Prostate gland (tissue), 2 donors: ENCODE measurements at regions not wholly inside any gene's neighbourhood (a gene's known extent, or its start where the extent isn't known, plus 50 kb on each side); places are given as distances from the start of the nearest gene placed in this dataset.
"Not testable (repeated sequence)": the region's sequence is repeated elsewhere in the genome, so short reads cannot be mapped to it uniquely, and the experiment has no call there.

Experiments used
- POLR2AphosphoS5 ChIP-seq: sonication (generic); formaldehyde crosslinking; IDR thresholded peaks from one replicate; pipeline ENCODE4 v1.6.1; 2017; ENCODE audit warnings: antibody characterized with exemption
- TF ChIP-seq, protein P1 (sequence below), 4 experiments: fragments of 200-600 bp in 2 of 4; fragments of 450-650 bp in 2 of 4; sonication (generic) in 2 of 4; IDR thresholded peaks; 1 replicate in 3 of 4; 2 replicates in 1 of 4; pipeline ENCODE4 v1.5.1; 2016 to 2019; ENCODE audit warnings: antibody characterized with exemption in 4 of 4, mild to moderate bottlenecking in 2 of 4, moderate library complexity in 2 of 4

DNA sequence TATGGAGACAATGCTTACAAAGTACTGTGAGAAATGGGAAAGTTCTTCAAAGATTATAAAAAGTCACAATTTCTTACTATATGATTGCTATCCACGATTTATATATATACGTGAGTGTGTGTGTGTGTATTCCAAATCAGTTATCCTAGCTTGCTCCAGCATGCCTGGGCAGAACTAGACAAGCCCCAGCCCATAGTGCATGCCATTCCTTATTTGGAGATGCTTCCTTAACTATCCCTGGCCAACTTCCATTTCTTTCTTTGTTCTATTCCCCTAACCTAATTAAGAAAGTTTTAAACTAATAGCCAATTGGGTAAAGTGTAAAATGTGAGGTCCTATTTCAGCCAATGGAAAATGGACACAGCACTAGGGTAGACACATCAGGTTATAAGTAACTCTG lies 77.3 kb upstream of the PLEKHG4B start:
- TF ChIP-seq POLR2AphosphoS5, result not testable (repeated sequence)
- TF ChIP-seq, protein P1, sequence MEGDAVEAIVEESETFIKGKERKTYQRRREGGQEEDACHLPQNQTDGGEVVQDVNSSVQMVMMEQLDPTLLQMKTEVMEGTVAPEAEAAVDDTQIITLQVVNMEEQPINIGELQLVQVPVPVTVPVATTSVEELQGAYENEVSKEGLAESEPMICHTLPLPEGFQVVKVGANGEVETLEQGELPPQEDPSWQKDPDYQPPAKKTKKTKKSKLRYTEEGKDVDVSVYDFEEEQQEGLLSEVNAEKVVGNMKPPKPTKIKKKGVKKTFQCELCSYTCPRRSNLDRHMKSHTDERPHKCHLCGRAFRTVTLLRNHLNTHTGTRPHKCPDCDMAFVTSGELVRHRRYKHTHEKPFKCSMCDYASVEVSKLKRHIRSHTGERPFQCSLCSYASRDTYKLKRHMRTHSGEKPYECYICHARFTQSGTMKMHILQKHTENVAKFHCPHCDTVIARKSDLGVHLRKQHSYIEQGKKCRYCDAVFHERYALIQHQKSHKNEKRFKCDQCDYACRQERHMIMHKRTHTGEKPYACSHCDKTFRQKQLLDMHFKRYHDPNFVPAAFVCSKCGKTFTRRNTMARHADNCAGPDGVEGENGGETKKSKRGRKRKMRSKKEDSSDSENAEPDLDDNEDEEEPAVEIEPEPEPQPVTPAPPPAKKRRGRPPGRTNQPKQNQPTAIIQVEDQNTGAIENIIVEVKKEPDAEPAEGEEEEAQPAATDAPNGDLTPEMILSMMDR (IDR thresholded peaks at IDR 0.05), result not testable (repeated sequence)
